ENCODE measurements at regions not wholly inside any gene's neighbourhood (a gene's known extent, or its start where the extent isn't known, plus 50 kb on each side); places are given as distances from the start of the nearest gene placed in this dataset.
"Not testable (repeated sequence)": the region's sequence is repeated elsewhere in the genome, so short reads cannot be mapped to it uniquely, and the experiment has no call there.

- TF ChIP-seq, protein P1, sequence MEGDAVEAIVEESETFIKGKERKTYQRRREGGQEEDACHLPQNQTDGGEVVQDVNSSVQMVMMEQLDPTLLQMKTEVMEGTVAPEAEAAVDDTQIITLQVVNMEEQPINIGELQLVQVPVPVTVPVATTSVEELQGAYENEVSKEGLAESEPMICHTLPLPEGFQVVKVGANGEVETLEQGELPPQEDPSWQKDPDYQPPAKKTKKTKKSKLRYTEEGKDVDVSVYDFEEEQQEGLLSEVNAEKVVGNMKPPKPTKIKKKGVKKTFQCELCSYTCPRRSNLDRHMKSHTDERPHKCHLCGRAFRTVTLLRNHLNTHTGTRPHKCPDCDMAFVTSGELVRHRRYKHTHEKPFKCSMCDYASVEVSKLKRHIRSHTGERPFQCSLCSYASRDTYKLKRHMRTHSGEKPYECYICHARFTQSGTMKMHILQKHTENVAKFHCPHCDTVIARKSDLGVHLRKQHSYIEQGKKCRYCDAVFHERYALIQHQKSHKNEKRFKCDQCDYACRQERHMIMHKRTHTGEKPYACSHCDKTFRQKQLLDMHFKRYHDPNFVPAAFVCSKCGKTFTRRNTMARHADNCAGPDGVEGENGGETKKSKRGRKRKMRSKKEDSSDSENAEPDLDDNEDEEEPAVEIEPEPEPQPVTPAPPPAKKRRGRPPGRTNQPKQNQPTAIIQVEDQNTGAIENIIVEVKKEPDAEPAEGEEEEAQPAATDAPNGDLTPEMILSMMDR (IDR thresholded peaks at IDR 0.05; ENCODE audit: low read depth, low read length), result not testable (repeated sequence)
- TF ChIP-seq EZH2phosphoT487 (IDR thresholded peaks at IDR 0.05; ENCODE audit: low read depth), result not testable (repeated sequence)
These were observed 152.3 kb downstream of the SPDYE17 start for GRCh38 chr7:76879733-76880288.
